ENCODE measurements at regions not wholly inside any gene's neighbourhood (a gene's known extent, or its start where the extent isn't known, plus 50 kb on each side); places are given as distances from the start of the nearest gene placed in this dataset.
"Not testable (repeated sequence)": the region's sequence is repeated elsewhere in the genome, so short reads cannot be mapped to it uniquely, and the experiment has no call there.

- TF ChIP-seq CTCF (conservative IDR thresholded peaks at IDR 0.05 in 1 of 2, IDR thresholded peaks at IDR 0.05 in 1 of 2; ENCODE audit: low read depth in 1 of 2, low read length in 2 of 2); EZH2 (IDR thresholded peaks at IDR 0.05; ENCODE audit: low read length, missing control alignments): not testable (repeated sequence)
Observed at GRCh38 chr13:22881721-22882608, 298.8 kb upstream of the SGCG start.
